Upper lobe of left lung (tissue), 4 donors: ENCODE measurements at regions not wholly inside any gene's neighbourhood (a gene's known extent, or its start where the extent isn't known, plus 50 kb on each side); places are given as distances from the start of the nearest gene placed in this dataset.

ENCODE experiments used
- EP300 ChIP-seq, 4 donors: sonication (generic); formaldehyde crosslinking; IDR thresholded peaks; one replicate each; pipeline ENCODE4 v1.5.1; 2017; ENCODE audit warnings: antibody characterized with exemption in 4 of 4, control low read depth in 2 of 4
- POLR2A ChIP-seq, 4 donors: fragments of 450-650 bp; IDR thresholded peaks; one replicate each; pipeline ENCODE4 v1.5.1; 2016 to 2017; ENCODE audit warnings: antibody characterized with exemption in 4 of 4, mild to moderate bottlenecking in 2 of 4
- POLR2AphosphoS5 ChIP-seq, 2 donors: sonication (generic); formaldehyde crosslinking; IDR thresholded peaks; one replicate each; pipeline ENCODE4 v1.5.1; 2017; ENCODE audit warnings: antibody characterized with exemption in 2 of 2
- TF ChIP-seq, protein P1 (sequence below), 6 experiments: fragments of 450-650 bp in 4 of 6; fragments of 200-600 bp in 2 of 6; sonication (generic) in 2 of 6; IDR thresholded peaks; one replicate each; pipeline ENCODE4 v1.5.1; 2016 to 2019; ENCODE audit warnings: antibody characterized with exemption in 6 of 6

DNA sequence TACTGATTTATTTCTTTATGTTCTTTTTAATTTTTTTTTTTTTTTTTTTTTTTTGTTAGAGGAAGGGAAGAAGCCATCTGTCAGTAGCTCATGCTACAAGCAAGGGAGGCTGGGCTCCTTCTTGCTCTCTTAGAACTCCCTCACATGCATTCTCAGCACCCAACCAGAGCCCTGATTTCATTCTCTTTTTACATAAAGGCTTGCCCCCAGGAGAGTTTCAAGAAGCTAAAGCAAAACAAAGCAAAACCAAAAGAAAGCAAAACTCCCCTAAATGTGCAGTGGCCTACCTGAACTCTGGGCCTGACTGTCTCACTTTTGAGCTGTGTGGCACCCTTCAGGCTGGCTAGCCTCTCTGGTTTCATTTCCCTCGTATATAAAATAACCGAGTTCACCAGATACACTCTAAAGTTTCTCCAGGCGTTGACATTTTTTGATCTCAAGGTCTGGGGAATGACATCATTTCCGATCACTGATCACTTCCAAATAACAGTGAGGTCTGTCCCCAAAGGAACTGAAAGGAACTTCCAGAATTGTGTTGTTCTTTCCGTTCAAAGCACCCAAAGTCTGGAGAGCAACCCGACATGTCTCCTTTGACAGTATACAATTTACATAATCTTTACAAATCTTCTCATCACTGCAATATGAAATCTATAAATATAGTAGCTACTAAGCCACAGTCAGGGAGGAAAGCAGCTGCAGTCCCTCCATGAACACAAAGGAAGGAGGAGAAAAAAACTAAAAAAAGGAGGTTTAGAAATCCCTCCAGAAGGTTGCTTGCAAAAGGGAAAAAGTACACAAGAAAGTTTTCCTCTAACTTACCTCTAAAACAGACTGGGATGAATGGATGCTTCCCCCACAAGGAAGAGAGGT, 145.6 kb upstream of the NCK2 start:
- no peak for TF ChIP-seq POLR2A (IDR thresholded peaks at IDR 0.05)
- TF ChIP-seq, protein P1, sequence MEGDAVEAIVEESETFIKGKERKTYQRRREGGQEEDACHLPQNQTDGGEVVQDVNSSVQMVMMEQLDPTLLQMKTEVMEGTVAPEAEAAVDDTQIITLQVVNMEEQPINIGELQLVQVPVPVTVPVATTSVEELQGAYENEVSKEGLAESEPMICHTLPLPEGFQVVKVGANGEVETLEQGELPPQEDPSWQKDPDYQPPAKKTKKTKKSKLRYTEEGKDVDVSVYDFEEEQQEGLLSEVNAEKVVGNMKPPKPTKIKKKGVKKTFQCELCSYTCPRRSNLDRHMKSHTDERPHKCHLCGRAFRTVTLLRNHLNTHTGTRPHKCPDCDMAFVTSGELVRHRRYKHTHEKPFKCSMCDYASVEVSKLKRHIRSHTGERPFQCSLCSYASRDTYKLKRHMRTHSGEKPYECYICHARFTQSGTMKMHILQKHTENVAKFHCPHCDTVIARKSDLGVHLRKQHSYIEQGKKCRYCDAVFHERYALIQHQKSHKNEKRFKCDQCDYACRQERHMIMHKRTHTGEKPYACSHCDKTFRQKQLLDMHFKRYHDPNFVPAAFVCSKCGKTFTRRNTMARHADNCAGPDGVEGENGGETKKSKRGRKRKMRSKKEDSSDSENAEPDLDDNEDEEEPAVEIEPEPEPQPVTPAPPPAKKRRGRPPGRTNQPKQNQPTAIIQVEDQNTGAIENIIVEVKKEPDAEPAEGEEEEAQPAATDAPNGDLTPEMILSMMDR (IDR thresholded peaks at IDR 0.05): no peak
- no peak for TF ChIP-seq EP300 (IDR thresholded peaks at IDR 0.05)
- no peak for TF ChIP-seq POLR2AphosphoS5 (IDR thresholded peaks at IDR 0.05)
